DMS114 treated with DMSO at 0.1 percent for 48 hours (cell line): ENCODE measurements at regions not wholly inside any gene's neighbourhood (a gene's known extent, or its start where the extent isn't known, plus 50 kb on each side); places are given as distances from the start of the nearest gene placed in this dataset.
"Not testable (repeated sequence)": the region's sequence is repeated elsewhere in the genome, so short reads cannot be mapped to it uniquely, and the experiment has no call there.

Experiments used
- DNase-seq: peaks from one replicate; lab custom pipeline; 2025; ENCODE audit not compliant: unreplicated experiment; lab: John Stamatoyannopoulos, UW

- DNase-seq: no peak
Observed at GRCh38 chr3:83251490-83251889, 1490.0 kb upstream of the GBE1 start.

- no peak for DNase-seq
Observed at GRCh38 chr3:83250613-83251012, 1489.2 kb upstream of the GBE1 start.

- DNase-seq: no peak
Observed at GRCh38 chr3:83248454-83248853, 1487.0 kb upstream of the GBE1 start.

- DNase-seq: no peak
Observed at GRCh38 chr3:83235180-83235814, 1473.9 kb upstream of the GBE1 start.

GRCh38 chr3:83233715-83234114, 1472.3 kb upstream of the GBE1 start:
- DNase-seq: no peak

- no peak for DNase-seq
Observed at GRCh38 chr3:83230841-83231240, 1469.4 kb upstream of the GBE1 start.

GRCh38 chr3:83230376-83230775, 1468.9 kb upstream of the GBE1 start:
- DNase-seq: no peak

GRCh38 chr3:83226751-83227150, 1465.3 kb upstream of the GBE1 start:
- DNase-seq: no peak

GRCh38 chr3:83224101-83224868, 1462.8 kb upstream of the GBE1 start:
- DNase-seq: no peak

GRCh38 chr3:83218383-83219200, 1457.1 kb upstream of the GBE1 start:
- no peak for DNase-seq

GRCh38 chr3:83217595-83218118, 1456.2 kb upstream of the GBE1 start:
- not testable (repeated sequence) for DNase-seq

GRCh38 chr3:83216919-83217594, 1455.6 kb upstream of the GBE1 start:
- DNase-seq: no peak

- DNase-seq: no peak
Observed at GRCh38 chr3:83195243-83195642, 1433.8 kb upstream of the GBE1 start.

GRCh38 chr3:83193526-83193925, 1432.1 kb upstream of the GBE1 start:
- no peak for DNase-seq

- no peak for DNase-seq
Observed at GRCh38 chr3:83189634-83190033, 1428.2 kb upstream of the GBE1 start.

- no peak for DNase-seq
Observed at GRCh38 chr3:83169473-83169872, 1408.0 kb upstream of the GBE1 start.

- no peak for DNase-seq
Observed at GRCh38 chr3:83150896-83151295, 1389.5 kb upstream of the GBE1 start.

GRCh38 chr3:83140983-83141382, 1379.5 kb upstream of the GBE1 start:
- no peak for DNase-seq

GRCh38 chr3:83131236-83131635, 1369.8 kb upstream of the GBE1 start:
- no peak for DNase-seq

- no peak for DNase-seq
Observed at GRCh38 chr3:83122774-83123350, 1361.4 kb upstream of the GBE1 start.

GRCh38 chr3:83093222-83093572, 1331.8 kb upstream of the GBE1 start:
- no peak for DNase-seq
